VCaP (cell line): ENCODE measurements at regions not wholly inside any gene's neighbourhood (a gene's known extent, or its start where the extent isn't known, plus 50 kb on each side); places are given as distances from the start of the nearest gene placed in this dataset.

Experiments
- H3K27ac ChIP-seq: fragments of 450-650 bp; 2 replicates; pipeline ENCODE4 v1.5.1; 2017
- TF ChIP-seq, protein P1 (sequence below): fragments of 450-650 bp; conservative IDR thresholded peaks from 2 replicates; pipeline ENCODE4 v1.5.1; 2017; ENCODE audit warnings: mild to moderate bottlenecking, moderate library complexity

DNA sequence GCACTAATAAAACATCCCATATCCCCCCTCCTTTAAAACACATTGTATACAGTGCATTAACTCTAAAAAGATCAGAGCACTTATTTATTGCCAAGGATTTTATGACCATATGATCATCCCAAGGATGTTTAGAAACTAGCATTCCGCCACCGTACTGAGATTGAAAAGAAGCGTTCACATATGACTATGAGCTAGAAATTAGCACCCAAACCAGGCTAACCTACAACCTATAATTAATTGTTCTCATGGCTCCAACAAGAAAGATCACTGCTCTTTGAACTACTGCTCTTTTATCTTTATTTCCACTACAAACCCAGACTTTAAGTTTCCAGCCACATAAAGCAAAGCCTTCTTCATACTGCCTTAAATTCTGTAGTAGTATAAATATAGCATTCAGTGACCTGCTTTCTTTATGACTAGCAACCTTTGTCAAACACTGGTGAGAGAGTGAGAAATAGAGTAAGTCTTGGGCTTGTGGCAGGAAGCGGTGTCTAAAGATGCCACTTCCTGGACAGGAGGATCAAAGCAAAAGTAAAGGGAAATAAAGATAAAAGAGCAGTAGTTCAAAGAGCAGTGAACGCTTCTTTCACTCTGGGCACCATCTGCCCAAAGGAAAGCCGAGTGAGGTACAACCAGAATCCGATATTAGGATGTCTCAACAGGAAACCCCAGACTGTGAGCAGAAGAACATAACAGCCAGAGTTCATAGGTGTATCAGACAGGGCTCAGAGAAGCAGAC, 151.1 kb upstream of the ERCC6L2 start:
- TF ChIP-seq, protein P1, sequence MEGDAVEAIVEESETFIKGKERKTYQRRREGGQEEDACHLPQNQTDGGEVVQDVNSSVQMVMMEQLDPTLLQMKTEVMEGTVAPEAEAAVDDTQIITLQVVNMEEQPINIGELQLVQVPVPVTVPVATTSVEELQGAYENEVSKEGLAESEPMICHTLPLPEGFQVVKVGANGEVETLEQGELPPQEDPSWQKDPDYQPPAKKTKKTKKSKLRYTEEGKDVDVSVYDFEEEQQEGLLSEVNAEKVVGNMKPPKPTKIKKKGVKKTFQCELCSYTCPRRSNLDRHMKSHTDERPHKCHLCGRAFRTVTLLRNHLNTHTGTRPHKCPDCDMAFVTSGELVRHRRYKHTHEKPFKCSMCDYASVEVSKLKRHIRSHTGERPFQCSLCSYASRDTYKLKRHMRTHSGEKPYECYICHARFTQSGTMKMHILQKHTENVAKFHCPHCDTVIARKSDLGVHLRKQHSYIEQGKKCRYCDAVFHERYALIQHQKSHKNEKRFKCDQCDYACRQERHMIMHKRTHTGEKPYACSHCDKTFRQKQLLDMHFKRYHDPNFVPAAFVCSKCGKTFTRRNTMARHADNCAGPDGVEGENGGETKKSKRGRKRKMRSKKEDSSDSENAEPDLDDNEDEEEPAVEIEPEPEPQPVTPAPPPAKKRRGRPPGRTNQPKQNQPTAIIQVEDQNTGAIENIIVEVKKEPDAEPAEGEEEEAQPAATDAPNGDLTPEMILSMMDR = no peak
- no peak overlapping the region for H3K27ac ChIP-seq

DNA sequence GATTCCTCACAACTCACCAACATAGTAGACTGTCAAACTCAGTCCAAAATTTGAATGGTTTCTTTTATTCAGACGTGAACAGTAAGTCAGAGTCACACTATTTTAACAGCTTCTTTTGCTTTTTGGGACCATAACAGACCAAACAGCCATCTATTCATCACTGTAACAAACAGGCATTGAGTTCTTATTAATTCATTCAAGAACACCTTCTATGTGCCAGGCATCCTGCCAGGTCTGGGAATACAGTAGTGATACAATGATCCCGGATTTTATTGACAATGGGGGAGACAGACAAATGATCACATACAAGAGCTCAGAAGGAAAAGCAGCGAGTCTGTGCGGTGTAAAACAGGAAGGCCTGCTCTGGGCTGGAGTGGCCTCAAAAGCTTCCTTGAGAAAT, 153.3 kb upstream of the ERCC6L2 start:
- H3K27ac ChIP-seq = peak overlapping the region; percentile 85
- TF ChIP-seq, protein P1 = no peak

DNA sequence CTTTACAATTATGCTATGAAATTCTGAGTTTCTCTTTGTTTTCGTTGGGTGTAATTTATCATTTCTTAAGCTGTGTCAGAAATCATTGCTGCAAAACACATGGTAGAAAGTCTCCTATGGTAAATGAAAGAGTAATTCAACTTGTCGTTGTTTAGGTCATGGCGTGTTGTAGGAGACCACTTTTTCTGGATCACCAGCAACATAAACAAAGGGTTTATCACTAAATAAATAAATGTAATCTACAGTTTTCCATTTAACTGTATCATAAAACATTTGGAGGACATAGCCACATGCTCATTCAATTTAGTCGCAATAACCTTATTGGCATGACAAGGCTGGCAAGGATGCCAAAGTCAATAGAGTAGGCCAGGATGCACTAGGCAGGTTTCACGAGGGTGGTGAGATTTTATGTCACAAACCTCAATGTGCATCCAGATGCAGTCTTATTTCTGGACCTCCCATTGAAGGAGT, 154.4 kb upstream of the ERCC6L2 start:
- TF ChIP-seq, protein P1 = no peak

DNA sequence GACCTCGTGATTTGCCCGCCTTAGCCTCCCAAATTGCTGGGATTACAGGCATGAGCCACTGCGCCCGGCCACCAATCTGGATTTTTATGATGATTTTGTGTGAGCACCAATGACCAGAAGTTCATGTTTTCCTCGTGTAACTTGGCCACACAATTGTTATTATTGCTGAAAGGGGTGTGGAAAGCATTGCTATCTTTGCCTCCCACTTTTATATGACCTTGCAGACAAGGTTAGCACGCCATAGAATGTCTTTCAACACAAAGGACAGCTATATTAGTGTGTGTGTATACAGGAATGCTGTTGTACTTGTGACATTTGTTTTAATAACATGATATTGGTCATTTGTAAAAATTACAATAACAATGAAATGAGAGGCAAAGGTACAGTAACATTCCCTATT, 155.0 kb upstream of the ERCC6L2 start:
- TF ChIP-seq, protein P1 = no peak
- H3K27ac ChIP-seq = peak overlapping the region; percentile 85

More for the DNA sequence above, 154.4 kb upstream of the ERCC6L2 start:
- H3K27ac ChIP-seq = peak overlapping the region; percentile 85

DNA sequence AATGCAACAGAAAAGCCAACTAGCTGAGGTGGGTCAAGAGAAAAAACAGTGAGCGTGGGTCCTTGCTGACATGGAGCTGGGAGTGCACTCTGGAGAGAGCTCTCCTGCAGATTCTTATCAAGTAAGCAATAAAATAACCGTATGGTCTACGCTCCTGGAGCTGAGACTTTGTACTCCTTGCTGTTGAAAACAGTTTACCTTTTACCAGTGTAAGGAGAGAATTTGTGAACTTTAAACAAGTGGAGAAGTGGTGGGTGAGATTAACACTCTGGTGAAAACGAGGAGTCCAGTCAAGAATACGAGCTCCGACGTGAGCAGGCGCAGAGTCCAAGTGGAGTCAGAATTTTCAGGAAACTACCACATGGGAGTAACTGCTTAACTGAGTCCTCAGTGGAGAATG, 156.1 kb upstream of the ERCC6L2 start:
- peak overlapping the region; percentile 85; the same call in 1 of the 2 replicates for H3K27ac ChIP-seq

DNA sequence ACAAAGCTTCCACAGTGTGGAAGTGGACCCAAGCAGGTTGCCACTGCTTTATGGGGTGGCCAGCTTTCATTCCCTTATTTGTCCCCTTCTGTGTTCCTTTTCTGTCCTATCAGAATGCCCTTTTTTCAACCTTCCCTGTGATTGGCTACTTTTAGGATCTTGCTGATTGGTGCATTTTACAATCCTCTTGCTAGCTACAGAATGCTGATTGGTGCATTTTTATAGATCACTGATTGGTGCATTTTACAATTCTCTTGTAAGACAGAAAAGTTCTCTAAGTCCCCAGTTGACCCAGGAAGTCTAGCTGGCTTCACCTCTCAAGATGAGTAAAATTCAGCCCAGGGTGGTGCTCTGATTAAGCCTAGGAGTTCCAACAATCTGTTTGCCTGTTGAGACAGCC, 157.2 kb upstream of the ERCC6L2 start:
- no peak overlapping the region for H3K27ac ChIP-seq
- TF ChIP-seq, protein P1 = no peak

More for the DNA sequence above, 156.1 kb upstream of the ERCC6L2 start:
- TF ChIP-seq, protein P1 = no peak

DNA sequence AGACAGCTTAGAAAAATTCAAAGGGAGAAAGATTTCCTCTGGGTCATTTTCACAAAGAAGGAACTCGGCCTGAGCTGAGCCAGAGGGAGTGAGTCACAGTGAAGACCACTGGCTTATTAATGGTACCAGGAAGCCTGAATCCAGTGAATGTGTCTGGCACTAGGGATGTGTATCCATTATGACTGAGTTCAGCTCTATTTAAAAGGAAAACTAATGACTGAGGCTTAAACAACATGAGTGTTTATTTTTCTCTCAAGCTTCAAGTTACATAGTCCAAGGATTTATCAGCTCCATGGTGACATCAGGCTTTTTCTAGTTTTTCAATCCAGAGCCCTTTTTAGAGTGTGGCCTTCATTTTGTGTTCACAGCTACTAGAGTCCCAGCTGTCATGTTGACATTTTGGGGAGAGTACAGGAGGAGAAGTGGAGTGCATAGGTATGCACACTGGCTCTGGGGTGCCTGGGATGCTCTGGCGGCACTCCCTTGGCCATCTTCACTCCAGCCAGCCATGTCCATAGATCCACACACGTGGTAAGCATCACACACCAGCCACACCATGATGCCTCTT, 159.5 kb upstream of the ERCC6L2 start:
- TF ChIP-seq, protein P1 = no peak
- H3K27ac ChIP-seq = no peak overlapping the region
